GM12875 (cell line): ENCODE measurements at regions not wholly inside any gene's neighbourhood (a gene's known extent, or its start where the extent isn't known, plus 50 kb on each side); places are given as distances from the start of the nearest gene placed in this dataset.

Source experiments
- H3K4me3 ChIP-seq: one replicate; pipeline ENCODE4 v1.5.1; 2011; ENCODE audit warnings: low read depth, low read length, control low read depth
- TF ChIP-seq, protein P1 (sequence below): IDR thresholded peaks from 2 replicates; pipeline ENCODE4 v1.5.1; 2011; ENCODE audit warnings: low read depth, mild to moderate bottlenecking, control low read depth, inconsistent platforms, low read length, moderate library complexity, borderline replicate concordance; ENCODE audit not compliant: insufficient read depth

DNA sequence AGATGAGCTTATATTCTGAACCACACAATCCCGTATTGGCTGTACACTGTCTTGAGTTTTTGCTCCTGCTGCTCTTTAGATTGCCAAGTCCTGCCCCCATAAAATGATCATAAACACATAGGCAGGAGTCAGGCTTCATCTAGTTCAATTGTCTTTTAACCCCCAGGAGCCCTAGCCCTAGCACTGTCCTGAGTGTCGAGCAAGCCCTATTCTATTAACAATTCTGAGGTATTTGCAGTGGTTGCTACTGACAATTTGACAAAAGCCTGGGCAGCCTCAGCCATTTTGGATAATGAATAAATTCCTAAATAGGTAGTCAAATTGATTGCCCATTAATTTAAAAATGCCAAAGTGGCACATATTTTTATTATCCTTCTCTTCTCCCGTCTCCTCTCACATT lies 257.2 kb downstream of the YTHDC2 start:
- no peak overlapping the region for H3K4me3 ChIP-seq
- TF ChIP-seq, protein P1, sequence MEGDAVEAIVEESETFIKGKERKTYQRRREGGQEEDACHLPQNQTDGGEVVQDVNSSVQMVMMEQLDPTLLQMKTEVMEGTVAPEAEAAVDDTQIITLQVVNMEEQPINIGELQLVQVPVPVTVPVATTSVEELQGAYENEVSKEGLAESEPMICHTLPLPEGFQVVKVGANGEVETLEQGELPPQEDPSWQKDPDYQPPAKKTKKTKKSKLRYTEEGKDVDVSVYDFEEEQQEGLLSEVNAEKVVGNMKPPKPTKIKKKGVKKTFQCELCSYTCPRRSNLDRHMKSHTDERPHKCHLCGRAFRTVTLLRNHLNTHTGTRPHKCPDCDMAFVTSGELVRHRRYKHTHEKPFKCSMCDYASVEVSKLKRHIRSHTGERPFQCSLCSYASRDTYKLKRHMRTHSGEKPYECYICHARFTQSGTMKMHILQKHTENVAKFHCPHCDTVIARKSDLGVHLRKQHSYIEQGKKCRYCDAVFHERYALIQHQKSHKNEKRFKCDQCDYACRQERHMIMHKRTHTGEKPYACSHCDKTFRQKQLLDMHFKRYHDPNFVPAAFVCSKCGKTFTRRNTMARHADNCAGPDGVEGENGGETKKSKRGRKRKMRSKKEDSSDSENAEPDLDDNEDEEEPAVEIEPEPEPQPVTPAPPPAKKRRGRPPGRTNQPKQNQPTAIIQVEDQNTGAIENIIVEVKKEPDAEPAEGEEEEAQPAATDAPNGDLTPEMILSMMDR = no peak

DNA sequence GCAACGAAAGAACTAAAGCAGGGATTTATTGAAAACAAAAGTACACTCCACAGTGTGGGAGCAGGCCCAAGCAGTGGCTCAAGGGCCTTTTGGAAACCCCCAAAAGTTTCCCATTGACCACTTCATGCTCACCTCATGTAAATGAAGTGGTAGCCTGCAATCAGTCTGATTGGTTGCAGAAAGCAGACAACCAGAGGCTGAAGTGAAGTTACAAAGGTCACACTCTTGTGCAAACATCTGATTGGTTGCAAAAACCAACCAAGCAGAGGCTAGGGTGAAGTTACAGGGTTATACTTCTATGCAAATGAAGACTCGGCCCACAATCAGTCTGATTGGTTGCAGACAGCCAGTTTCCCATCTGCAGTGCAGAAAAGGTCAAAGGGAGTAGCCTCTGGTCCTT lies 258.0 kb downstream of the YTHDC2 start:
- TF ChIP-seq, protein P1 = no peak
- no peak overlapping the region for H3K4me3 ChIP-seq

DNA sequence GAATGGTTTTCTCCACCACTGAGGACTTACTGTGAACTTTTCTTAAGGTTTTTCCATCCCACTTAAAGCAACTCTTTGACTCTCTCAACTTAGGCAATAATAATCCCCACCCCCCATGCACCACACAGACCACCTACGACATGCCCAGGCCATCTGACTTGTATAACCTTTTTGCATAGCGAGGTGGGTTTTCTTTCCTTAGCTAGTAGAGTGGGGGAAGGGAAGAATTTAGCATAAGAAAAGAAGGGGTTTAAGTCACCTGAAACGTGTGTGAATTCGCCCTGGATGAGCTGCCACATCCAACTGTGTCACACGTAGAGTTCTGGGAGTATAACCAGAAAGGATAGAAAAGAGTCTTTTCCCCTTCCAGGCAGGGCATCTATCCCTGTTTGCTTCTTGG lies 262.7 kb downstream of the YTHDC2 start:
- no peak overlapping the region for H3K4me3 ChIP-seq
- TF ChIP-seq, protein P1 = no peak

DNA sequence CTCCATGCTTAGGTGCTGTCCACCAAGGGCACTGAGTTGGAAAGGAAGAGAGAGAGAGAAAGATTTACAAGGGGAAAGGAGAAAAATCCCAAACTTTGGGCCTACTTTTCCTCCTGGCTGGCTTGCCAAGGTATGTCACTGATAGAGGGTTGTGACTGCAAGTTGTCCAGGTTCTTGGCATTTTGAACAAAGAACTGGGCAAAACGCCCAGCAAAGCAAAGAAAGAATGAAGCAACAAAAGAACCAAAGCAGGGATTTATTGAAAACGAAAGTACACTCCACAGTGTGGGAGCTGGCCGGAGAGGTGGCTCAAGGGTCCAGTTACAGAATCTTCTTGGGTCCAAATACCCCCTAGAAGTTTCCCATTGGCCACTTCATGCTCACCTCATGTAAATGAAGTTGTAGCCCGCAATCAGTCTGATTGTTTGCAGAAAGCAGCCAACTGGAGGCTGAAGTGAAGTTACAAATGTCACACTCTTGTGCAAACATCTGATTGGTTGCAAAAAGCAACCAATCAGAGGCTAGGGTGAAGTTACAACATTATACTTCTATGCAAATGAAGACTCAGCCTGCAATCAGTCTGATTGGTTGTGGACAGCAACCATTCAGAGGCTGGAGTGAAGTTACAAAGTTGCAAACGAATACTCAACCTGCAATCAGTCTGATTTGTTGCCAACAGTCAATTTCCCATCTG lies 263.5 kb downstream of the YTHDC2 start:
- TF ChIP-seq, protein P1 = no peak
- H3K4me3 ChIP-seq = no peak overlapping the region

DNA sequence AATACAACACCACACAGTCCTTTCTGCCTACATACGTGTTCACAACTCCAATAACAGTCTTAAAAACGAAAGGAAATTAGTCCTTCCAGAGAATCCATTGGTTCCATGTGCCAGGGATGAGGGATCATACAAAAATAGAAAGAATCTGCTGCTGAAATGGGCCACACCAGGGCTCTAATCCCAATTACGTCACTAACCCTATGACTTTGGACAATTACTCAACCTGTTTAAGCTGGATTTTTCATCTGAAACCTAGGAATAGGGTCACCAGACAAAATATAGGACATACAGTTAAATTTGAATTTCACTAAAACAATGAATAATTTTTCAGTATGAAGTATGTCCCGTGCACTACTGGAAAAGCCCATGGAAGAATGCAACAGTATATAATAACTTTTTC lies 264.7 kb downstream of the YTHDC2 start:
- TF ChIP-seq, protein P1 = no peak

DNA sequence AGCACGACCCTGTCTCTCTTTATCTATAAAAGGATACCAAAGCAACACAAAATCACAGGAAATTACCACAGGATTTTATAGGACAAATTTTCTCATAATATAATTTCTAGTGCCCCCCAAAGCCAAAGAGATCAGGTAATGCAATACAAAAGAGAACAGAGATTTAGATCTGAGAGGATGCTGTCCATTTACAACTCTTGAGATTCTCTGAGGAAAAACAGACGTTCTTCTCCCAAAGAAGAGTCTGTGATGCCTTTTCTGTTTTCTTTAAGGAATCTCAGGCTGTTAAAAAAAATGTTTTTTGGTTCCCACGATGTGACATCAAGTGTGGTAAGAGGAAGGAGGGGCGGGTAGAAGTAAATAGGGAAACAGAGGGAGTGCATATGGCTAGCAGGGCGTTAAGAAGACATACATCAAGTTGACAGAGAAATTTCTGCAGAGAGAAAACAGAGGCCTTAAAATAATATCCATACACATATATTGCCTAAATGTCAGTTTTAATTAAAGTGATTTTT lies 274.7 kb downstream of the YTHDC2 start:
- TF ChIP-seq, protein P1 = no peak
- H3K4me3 ChIP-seq = no peak overlapping the region

More for the DNA sequence above, 264.7 kb downstream of the YTHDC2 start:
- H3K4me3 ChIP-seq = no peak overlapping the region

DNA sequence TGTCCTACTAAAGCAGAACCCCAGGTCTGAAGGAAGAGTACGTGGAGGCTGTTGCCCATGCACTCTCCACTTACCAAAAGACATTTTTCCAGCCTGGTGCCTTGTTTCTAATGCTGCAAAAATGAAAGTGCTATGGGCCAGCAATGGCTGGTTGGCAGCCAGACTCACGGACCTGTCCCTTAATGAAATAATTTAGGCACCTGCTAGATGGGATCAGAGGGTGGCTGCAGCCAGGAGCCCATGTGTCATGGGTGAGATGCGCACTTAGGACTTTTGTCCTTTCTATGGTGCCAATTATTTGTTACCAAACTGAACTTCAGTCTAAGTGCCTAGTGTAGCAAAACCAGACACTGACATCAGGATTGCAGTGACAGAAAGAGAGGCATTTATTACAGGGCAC lies 276.3 kb downstream of the YTHDC2 start:
- H3K4me3 ChIP-seq = no peak overlapping the region
- TF ChIP-seq, protein P1 = no peak
